Esophagus squamous epithelium (tissue), 4 donors: ENCODE measurements at regions not wholly inside any gene's neighbourhood (a gene's known extent, or its start where the extent isn't known, plus 50 kb on each side); places are given as distances from the start of the nearest gene placed in this dataset.

Experiments used
- POLR2A ChIP-seq, 4 donors: fragments of 450-650 bp; IDR thresholded peaks; one replicate each; pipeline ENCODE4 v1.6.1; 2017; ENCODE audit warnings: antibody characterized with exemption in 4 of 4, mild to moderate bottlenecking in 4 of 4, moderate library complexity in 3 of 4
- TF ChIP-seq, protein P1 (sequence below), 6 experiments: fragments of 450-650 bp in 4 of 6; fragments of 200-600 bp in 2 of 6; sonication (generic) in 2 of 6; IDR thresholded peaks; one replicate each; pipeline ENCODE4 v1.5.1; 2016 to 2019; ENCODE audit warnings: antibody characterized with exemption in 6 of 6, mild to moderate bottlenecking in 4 of 6, moderate library complexity in 4 of 6

- TF ChIP-seq, protein P1, sequence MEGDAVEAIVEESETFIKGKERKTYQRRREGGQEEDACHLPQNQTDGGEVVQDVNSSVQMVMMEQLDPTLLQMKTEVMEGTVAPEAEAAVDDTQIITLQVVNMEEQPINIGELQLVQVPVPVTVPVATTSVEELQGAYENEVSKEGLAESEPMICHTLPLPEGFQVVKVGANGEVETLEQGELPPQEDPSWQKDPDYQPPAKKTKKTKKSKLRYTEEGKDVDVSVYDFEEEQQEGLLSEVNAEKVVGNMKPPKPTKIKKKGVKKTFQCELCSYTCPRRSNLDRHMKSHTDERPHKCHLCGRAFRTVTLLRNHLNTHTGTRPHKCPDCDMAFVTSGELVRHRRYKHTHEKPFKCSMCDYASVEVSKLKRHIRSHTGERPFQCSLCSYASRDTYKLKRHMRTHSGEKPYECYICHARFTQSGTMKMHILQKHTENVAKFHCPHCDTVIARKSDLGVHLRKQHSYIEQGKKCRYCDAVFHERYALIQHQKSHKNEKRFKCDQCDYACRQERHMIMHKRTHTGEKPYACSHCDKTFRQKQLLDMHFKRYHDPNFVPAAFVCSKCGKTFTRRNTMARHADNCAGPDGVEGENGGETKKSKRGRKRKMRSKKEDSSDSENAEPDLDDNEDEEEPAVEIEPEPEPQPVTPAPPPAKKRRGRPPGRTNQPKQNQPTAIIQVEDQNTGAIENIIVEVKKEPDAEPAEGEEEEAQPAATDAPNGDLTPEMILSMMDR (IDR thresholded peaks at IDR 0.05) = no peak
- no peak for TF ChIP-seq POLR2A (IDR thresholded peaks at IDR 0.05)
These were observed 1964.1 kb upstream of the CDH9 start for GRCh38 chr5:29002481-29002880.
